Stomach (tissue), 8 donors: ENCODE measurements at regions not wholly inside any gene's neighbourhood (a gene's known extent, or its start where the extent isn't known, plus 50 kb on each side); places are given as distances from the start of the nearest gene placed in this dataset.

ENCODE experiments used
- DNase-seq, 2 donors: peaks; one replicate each; pipeline versions ENCODE4 v3.0.0 to v3.0.0-alpha.2; 2013 to 2019
- H3K27ac ChIP-seq, 5 donors: fragments of 200-600 bp in 4 of 5; sonication (generic) in 4 of 5; one replicate each; pipeline ENCODE4 v1.5.1; 2013 to 2019; ENCODE audit warnings: mild to moderate bottlenecking in 1 of 5, moderate library complexity in 1 of 5
- H3K27me3 ChIP-seq, 3 donors: fragments of 200-600 bp; sonication (generic); one replicate each; pipeline ENCODE4 v1.5.1; 2017 to 2019; ENCODE audit warnings: mixed run types in 1 of 3
- H3K36me3 ChIP-seq, 4 donors: fragments of 200-600 bp; sonication (generic); 1 replicate in 3 of 4; 2 replicates in 1 of 4; pipeline ENCODE4 v1.5.1; 2016 to 2019
- H3K4me1 ChIP-seq, 4 donors: fragments of 200-600 bp; sonication (generic); one replicate each; pipeline ENCODE4 v1.5.1; 2016 to 2019
- H3K4me3 ChIP-seq, 4 donors: fragments of 200-600 bp; sonication (generic) in 3 of 4; one replicate each; pipeline ENCODE4 v1.5.1; 2016 to 2019; ENCODE audit warnings: mild to moderate bottlenecking in 1 of 4
- H3K9me3 ChIP-seq, 4 donors: fragments of 200-600 bp; sonication (generic); one replicate each; pipeline ENCODE4 v1.5.1; 2016 to 2019
- EP300 ChIP-seq: sonication (generic); formaldehyde crosslinking; IDR thresholded peaks from one replicate; pipeline ENCODE4 v1.6.1; 2017; ENCODE audit warnings: antibody characterized with exemption
- POLR2A ChIP-seq, 4 donors: fragments of 450-650 bp; IDR thresholded peaks; one replicate each; pipeline ENCODE4 v1.6.1; 2016; ENCODE audit warnings: antibody characterized with exemption in 4 of 4, control low read depth in 2 of 4, mild to moderate bottlenecking in 1 of 4, moderate library complexity in 1 of 4
- POLR2AphosphoS5 ChIP-seq, 3 donors: sonication (generic); formaldehyde crosslinking; IDR thresholded peaks; one replicate each; pipeline ENCODE4 v1.6.1; 2016; ENCODE audit warnings: antibody characterized with exemption in 3 of 3
- WGBS, 5 donors: extraction: QIAGEN DNeasy Blood & Tissue Kit in 3 of 5; methylation state at CpG; one replicate each; pipeline versions ENCODE4 v1.1.5 to v1.1.7; 2013 to 2018; 5-methylcytosine and 5-hydroxymethylcytosine counted together
- intact Hi-C: fragments of 100-400 bp; cut with DNase I; formaldehyde crosslinking; loops from one replicate; pipeline ENCODE4 v1.15.1; 2023; ENCODE audit warnings: low total_unique reads
- TF ChIP-seq, protein P1 (sequence below), 7 experiments: fragments of 450-650 bp in 4 of 7; fragments of 200-600 bp in 3 of 7; sonication (generic) in 3 of 7; IDR thresholded peaks; one replicate each; pipeline ENCODE4 v1.5.1; 2016 to 2019; ENCODE audit warnings: antibody characterized with exemption in 7 of 7, control low read depth in 2 of 7, mild to moderate bottlenecking in 1 of 7
- donor health status: healthy with polysubstance abuse.
- donor health status: Bipolar disorder and iron deficiency.
- donor health status: healthy.

DNA sequence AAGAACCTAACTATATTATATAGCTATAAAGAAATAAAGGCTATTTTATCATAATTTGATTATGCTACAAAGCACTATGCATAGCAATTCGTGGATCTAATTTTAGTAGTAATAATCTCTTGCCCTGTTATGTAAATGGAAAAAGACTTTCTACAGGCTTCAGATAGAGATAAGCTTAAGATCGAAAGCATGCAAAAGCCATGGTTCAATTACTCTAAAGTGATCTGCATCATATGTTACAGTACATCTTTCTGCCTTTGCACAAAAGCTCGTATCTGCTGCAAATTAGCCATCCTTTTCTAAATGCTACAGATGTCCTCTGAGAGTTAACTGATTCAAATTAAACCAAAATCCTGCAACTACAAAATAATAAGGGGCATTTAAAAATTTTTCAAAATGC is 234.8 kb upstream of the TMEM161B start:
- WGBS, 5 donors = 46 to 55% (median 52%) methylated on average over 3 of the region's 3 CpGs
- Histone ChIP-seq H3K27me3 (no peaks in the 10 kb centered on the region), H3K9me3 (no peaks in the 10 kb centered on the region), H3K27ac (no peak overlapping the region), H3K36me3 (no peaks in the 10 kb centered on the region), H3K4me3 (no peak overlapping the region), H3K4me1 (no peaks in the 10 kb centered on the region)
- TF ChIP-seq EP300 (no peak), POLR2AphosphoS5 (IDR thresholded peaks at IDR 0.05) (no peak), POLR2A (IDR thresholded peaks at IDR 0.05) (no peak)
- TF ChIP-seq, protein P1, sequence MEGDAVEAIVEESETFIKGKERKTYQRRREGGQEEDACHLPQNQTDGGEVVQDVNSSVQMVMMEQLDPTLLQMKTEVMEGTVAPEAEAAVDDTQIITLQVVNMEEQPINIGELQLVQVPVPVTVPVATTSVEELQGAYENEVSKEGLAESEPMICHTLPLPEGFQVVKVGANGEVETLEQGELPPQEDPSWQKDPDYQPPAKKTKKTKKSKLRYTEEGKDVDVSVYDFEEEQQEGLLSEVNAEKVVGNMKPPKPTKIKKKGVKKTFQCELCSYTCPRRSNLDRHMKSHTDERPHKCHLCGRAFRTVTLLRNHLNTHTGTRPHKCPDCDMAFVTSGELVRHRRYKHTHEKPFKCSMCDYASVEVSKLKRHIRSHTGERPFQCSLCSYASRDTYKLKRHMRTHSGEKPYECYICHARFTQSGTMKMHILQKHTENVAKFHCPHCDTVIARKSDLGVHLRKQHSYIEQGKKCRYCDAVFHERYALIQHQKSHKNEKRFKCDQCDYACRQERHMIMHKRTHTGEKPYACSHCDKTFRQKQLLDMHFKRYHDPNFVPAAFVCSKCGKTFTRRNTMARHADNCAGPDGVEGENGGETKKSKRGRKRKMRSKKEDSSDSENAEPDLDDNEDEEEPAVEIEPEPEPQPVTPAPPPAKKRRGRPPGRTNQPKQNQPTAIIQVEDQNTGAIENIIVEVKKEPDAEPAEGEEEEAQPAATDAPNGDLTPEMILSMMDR (IDR thresholded peaks at IDR 0.05) = no peak
- intact Hi-C loops = no loop called here
- DNase-seq = no peak

DNA sequence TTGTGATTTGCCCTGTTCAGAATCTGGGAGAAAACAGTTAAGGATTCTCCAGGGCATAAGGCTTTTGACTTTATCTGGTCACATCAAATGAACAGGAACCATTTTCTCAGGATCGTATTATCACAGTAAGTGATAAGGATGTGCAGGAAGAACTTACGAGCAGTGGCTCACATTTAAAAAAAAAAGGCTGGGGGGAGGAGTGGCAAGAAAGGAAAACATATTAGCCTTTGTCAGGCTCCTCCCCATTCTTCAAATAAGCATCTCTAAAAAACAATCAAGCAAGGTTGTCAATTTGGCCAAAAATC is 234.3 kb upstream of the TMEM161B start:
- Histone ChIP-seq H3K9me3 (no peaks in the 10 kb centered on the region), H3K4me1 (no peaks in the 10 kb centered on the region), H3K4me3 (peak overlapping the region; percentile 37 to 45 (median 44)), H3K36me3 (no peaks in the 10 kb centered on the region), H3K27me3 (no peaks in the 10 kb centered on the region), H3K27ac (peak overlapping the region in 1 of 5 donors; percentile 20)
- intact Hi-C loops = no loop called here
- 12 to 23% (median 21%) methylated on average over 2 of the region's 2 CpGs for WGBS, 5 donors
- peak in 1 of 2 donors; percentile 3 for DNase-seq
- TF ChIP-seq, protein P1 (IDR thresholded peaks at IDR 0.05) = no peak
- TF ChIP-seq POLR2A (IDR thresholded peaks at IDR 0.05) (no peak), POLR2AphosphoS5 (IDR thresholded peaks at IDR 0.05) (no peak), EP300 (no peak)

DNA sequence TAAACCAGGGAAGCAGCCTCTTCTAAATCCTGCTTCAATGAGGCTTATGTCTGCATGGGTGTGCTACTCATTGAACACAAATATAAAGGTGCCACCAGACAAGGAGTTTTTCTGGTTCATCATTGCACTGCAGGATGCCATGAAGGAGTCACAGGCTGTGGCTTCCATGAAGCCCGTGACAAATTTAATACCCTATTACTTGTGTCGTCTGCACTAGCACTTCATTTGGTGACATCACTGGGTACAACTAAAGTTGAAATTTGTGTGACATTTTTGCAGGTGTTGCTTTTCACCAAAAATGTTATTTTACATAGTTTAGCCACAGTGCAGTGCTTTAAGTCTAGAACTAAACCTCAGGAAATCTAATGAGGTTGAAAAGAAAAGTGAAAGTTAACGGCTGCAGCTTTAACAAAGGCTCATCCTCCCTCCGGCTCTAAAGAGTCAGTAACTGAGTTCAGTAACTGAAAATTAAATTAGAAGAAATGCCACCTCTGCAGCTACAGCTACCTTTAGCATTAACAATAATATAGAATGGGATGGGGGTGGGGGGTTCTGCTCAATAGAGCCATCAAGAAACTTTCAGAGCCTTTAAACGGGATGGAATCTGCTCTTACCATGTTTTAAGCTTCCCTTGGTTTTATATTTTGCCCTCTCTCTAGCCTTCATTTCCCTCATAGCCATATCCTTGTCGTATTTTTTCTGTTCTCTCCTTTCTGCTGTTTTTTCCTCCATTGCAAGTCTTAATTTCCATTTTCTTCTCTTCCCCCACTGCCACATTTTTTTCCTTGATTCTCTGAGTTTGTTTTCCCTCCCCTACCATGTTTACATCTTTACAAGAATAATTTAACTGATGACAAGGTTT is 233.8 kb upstream of the TMEM161B start:
- Histone ChIP-seq H3K27ac (peak overlapping the region in 1 of 5 donors; percentile 20), H3K36me3 (no peaks in the 10 kb centered on the region), H3K4me3 (peak overlapping the region; percentile 37 to 45 (median 44)), H3K27me3 (no peaks in the 10 kb centered on the region), H3K9me3 (no peaks in the 10 kb centered on the region), H3K4me1 (no peaks in the 10 kb centered on the region)
- 21 to 40% (median 32%) methylated on average over 6 of the region's 6 CpGs for WGBS, 5 donors
- intact Hi-C loops = no loop called here
- TF ChIP-seq POLR2AphosphoS5 (IDR thresholded peaks at IDR 0.05) (no peak), POLR2A (IDR thresholded peaks at IDR 0.05) (no peak), EP300 (no peak)
- TF ChIP-seq, protein P1 (IDR thresholded peaks at IDR 0.05) = no peak
- DNase-seq = peak in 1 of 2 donors; percentile 34

DNA sequence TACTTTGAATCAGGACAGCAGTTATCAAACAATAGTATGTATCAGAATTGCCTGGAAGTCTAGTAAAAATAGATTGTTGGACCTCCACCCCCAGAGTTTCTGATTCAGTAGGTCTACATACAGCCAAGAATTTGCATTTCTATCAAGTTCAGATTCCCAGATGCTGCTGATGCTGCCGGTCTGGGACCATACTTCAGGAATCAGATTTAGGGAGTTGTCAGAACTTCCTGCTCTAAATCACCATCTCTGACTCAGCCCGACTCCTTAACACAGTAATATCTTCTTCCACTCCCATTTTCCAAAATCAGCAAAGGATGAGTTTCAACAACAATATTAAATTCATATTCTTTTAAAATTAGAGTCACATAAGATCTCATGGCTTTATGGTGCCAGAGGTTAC is 227.2 kb upstream of the TMEM161B start:
- 52 to 66% (median 63%) methylated on average over 2 of the region's 2 CpGs for WGBS, 5 donors
- no peak overlapping the region for H3K4me3 ChIP-seq
- no peak for DNase-seq
- H3K27me3 ChIP-seq = no peaks in the 10 kb centered on the region
- no peaks in the 10 kb centered on the region for H3K9me3 ChIP-seq
- intact Hi-C loops = no loop called here
- H3K36me3 ChIP-seq = no peaks in the 10 kb centered on the region
- no peaks in the 10 kb centered on the region for H3K4me1 ChIP-seq
- H3K27ac ChIP-seq = no peak overlapping the region
- no peak for TF ChIP-seq POLR2AphosphoS5 (IDR thresholded peaks at IDR 0.05)
- TF ChIP-seq, protein P1 (IDR thresholded peaks at IDR 0.05) = no peak
- no peak for TF ChIP-seq EP300
- no peak for TF ChIP-seq POLR2A (IDR thresholded peaks at IDR 0.05)
